Activated CD4-positive, alpha-beta T cell treated with anti-CD3 and anti-CD28 coated beads for 1 hour (primary cell): ENCODE measurements at regions not wholly inside any gene's neighbourhood (a gene's known extent, or its start where the extent isn't known, plus 50 kb on each side); places are given as distances from the start of the nearest gene placed in this dataset.
"Not testable (repeated sequence)": the region's sequence is repeated elsewhere in the genome, so short reads cannot be mapped to it uniquely, and the experiment has no call there.

ENCODE experiments used
- DNase-seq: peaks from one replicate; pipeline ENCODE4 v3.0.0-alpha.2; 2020

DNA sequence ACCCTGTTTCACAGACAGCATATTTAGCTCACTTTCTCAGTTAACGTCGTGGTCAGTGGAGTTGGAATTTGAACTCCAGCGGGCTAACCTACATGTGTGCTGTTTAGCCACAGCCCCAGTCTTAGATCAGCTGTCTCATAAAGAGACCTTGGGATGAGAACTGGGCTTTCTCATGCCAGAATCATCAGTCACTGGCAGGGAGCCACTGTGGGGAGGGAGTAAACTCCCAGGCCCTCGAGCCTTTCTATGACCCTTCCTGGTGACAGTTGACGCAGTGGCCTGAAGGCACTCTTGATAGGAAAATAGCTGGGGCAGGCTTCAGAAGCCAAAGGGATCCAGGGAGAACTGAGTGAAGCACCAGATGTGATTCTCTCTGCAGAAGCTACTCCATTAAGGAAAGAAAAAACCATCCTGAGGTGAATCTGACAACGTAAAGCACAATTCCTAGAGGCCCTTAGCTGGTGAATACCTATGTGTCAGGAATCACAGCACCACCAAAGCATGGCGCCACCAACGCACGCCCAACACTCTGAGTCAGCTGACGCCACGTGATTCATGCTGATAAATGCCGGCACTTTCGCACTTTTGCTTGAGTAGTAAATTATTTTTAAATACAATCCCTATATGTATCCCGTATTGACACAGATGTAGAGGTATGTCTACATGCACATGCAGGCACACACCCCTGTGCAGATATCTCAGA is 279.6 kb upstream of the TMEM132C start:
- DNase-seq: no peak

DNA sequence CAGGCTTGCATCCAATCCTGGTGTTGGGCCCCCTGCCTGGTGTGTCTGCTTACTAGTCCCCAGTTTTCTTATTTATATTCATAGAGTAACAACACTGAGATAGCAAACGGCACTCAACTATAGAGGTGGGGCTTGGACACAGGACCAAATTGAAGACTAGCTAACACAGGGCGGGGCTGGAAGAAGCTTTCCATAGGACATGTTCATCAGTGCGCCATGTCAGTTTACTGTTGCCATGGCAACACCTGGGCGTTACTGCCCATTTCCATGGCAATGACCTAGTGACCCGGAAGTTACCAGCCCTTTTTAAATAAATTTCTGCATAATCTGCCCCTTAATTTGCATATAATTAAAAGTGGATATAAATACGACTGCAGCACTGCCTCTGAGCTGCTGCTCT is 275.5 kb upstream of the TMEM132C start:
- DNase-seq: no peak

DNA sequence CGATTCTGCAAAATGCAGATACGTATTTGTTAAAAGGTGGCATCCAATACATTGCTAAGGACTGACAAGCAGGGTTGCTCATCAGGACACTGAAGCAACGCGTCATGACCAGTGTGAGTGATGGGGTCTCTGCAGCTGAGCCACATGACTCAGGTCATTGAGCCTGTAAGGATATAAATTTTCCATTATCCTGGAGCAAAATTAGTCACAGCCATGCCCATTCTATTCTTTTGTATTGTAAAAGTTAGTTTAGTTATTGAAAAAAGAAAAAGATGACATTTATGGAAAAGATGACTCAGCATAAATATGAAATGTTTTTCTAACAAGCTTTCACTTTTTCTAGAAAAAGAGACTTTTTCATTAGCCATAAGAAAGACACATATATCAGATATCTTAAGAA is 268.0 kb upstream of the TMEM132C start:
- DNase-seq: no peak

DNA sequence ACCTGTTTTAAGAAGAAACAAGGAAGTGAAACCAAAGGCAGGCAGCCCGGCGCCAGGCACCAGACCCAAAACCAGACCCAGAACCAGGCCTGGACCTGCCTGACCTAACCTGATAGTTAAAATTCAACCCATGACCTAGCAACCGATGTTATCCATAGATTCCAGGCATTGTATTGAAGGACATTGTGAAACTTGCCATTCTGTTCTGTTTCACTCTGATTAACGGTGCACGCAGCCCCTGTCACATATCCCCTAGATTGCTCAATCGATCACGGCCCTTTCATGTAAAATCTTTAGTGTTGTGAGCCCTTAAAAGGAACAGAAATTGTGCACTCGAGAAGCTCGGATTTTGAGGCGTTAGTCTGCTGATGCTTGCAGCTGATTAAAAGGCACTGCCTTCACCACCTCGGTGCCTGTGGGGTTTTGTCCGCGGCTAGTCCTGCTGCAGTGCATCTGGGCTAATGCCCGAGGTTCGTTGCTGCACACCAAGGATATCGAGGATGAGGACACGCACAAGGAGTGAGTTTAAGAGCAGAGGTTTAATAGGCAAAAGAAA is 262.5 kb upstream of the TMEM132C start:
- no peak for DNase-seq

DNA sequence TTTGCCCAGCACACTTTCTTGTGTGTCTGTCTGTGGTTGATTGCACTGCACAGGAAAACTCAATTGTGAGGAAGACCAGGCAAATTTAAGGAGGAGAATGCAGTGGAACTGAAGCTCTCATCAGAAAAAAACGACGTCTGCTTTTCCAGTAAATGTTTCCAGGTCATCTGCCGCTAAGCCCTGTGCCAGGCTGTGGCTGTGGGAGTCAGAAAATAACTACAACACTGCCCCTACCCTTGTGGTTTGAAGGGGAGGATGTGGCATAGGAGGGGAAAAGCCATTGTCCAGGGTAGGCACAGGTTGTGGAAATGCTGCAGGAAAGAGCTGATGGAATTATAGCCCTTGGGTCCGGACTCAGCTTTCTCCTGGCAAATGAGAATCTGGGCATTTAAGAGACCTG is 259.7 kb upstream of the TMEM132C start:
- no peak for DNase-seq

DNA sequence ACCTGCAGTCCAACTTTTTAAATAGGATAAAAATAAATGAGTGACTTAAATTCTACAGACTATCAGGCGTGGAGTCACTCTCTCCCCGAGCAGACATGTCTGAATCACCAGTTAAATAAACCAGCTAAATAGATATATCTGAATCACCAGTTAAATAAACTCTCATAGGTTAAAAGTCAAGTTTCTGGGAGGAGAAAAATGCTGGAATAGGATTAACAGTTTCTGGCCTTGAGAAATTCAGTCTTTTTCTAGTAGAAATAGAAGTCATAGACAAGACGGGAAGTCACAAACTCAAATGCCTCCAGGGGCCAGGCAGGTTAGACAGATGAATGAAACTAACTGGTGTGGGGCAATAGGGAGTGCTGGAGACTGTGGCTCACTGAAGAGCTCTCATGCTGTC is 258.6 kb upstream of the TMEM132C start:
- no peak for DNase-seq

DNA sequence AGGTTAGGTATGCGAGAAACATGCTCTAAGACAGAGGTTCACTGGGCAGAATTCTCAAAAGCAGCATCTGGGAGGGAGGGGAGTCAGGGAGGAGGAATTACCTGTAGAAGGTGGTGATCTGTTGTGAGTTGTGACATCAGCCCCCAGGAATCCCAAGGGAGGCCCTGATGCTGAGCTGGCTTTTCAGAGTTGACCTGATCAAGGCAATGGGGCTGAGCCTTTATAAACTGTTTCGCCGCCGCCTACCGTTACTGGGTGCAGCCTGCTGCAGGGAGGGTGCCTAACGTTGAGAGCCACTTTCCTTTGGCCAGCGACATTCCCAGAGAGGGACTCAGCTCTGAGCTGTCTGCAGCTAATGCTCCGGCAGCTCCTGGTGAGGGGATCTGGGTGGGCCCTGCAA is 257.9 kb upstream of the TMEM132C start:
- DNase-seq: no peak

DNA sequence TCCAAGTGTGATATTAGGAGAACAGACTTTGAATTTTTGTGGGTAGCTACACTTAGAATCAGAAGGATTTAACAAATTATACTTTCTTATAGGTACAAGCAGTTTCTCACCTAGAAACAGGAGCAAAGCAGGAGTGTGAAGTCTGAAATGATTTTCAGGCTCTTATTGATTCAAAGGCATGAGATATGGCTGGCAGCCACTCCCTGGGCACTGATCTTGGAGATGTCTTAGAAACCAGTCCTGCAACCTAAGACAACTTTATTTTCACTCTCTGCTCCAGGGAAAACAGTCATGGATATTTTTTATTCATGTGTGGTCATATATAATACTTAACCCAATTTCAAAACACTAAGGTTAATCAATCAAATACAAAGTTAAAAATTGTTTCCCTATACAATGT is 254.9 kb upstream of the TMEM132C start:
- DNase-seq: no peak

DNA sequence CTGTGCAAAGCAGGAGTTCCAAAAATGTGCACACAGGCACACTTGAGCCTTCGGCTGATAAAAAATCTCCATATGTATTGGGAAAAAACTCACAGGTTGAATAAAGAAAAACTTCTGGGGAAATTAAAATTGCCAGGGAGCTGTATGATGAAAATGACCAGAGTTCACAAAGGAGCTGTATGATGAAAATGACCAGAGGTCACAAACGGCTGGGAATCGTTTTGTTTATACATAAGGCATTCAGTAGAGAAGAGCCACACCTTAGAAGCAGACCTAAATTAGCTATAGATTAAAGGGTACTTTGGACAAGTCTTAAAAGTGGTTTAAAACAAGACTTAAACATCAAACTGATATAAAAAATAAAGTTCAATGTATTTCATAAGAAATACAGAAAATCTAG is 251.7 kb upstream of the TMEM132C start:
- DNase-seq: no peak

DNA sequence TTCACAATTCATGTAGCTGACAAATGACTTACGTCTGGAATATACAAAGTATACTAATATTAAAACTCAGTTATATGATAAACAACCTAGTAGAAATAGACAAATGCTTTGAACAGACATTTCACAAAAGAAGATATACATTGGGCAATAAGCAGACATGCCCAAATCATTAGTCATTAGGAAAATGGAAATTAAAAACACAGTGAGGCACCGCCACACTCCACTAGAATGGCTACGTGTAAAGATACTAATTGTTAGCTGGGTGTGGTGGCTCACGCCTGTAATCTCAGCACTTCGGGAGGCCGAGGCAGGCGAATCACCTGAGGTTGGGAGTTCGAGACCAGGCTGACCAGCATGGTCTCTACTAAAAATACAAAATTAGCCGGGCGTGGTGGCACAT is 248.9 kb upstream of the TMEM132C start:
- no peak for DNase-seq

DNA sequence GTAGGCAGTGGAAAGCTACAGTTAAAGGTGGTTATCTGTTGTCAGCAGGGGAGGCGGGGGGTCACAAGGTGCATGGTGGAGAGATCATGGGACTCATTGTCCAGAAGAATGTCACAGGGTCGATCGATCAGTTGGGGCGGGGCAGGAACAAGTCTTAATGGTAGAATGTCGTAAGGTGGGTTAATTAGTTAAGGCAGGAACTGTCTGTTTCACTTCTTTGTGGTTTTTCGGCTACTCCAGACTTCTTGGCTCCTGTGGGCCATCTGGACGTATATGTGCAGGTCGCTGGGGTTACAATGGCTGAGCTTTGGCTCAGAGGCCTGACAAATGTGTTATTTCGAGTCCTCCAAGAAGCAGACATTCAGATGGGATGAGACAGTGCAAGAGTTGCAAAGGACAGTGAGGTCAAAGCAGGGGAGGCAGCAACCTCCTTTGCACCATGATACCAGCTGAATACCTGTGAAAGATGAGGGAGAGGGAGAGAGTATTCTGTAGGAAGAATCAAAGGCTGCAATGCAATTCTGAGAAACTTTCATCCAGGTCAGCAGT is 246.9 kb upstream of the TMEM132C start:
- no peak for DNase-seq

DNA sequence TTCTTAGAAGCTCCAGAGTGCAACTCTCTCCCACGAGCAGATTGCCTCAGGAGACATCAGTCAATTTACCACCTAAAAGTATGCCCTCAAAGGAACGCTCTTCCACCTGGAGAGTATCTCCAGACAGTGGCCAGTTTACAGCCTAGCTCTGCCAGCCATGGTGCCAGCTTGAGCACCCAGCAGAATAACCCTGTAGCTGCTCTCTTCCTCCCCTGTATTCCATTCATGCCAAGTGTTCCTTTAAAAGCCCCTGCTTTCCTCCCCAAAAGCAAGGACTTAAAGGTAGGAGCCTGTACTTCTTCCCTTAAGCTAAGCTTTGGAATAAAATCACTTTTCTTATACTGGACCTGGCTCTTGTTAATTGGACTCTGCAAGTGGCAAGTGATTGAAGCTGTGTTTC is 245.4 kb upstream of the TMEM132C start:
- DNase-seq: no peak

DNA sequence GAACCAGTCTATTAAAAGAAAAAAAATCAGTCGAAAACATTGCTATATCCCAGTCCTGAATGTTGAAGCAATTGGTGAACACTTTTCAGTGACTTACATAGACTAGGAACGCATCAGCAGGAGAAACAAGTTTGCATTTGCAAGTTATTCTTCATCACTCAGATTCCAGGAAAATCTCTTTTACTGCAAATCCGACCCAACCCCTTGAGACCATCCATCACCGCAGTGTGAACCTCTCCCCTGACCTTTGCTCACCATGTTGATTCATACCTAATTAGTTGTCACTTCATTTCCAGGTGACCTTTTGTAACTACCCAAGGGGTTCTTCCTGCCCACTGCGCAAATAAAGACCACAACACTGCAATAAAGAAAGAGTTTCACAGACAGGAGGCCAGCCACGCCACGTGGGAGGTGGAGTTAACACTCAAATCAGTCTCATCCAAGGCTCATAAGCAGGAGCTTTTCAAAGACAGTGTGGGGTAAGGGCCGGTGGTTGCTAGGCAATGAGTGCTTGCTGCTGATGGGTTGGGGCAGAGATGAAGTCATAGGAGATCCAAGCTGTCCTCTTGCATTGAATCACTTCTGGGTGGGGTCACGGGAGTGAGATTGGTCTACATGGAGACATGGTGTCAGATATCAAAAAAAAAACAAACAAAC is 241.3 kb upstream of the TMEM132C start:
- no peak for DNase-seq

DNA sequence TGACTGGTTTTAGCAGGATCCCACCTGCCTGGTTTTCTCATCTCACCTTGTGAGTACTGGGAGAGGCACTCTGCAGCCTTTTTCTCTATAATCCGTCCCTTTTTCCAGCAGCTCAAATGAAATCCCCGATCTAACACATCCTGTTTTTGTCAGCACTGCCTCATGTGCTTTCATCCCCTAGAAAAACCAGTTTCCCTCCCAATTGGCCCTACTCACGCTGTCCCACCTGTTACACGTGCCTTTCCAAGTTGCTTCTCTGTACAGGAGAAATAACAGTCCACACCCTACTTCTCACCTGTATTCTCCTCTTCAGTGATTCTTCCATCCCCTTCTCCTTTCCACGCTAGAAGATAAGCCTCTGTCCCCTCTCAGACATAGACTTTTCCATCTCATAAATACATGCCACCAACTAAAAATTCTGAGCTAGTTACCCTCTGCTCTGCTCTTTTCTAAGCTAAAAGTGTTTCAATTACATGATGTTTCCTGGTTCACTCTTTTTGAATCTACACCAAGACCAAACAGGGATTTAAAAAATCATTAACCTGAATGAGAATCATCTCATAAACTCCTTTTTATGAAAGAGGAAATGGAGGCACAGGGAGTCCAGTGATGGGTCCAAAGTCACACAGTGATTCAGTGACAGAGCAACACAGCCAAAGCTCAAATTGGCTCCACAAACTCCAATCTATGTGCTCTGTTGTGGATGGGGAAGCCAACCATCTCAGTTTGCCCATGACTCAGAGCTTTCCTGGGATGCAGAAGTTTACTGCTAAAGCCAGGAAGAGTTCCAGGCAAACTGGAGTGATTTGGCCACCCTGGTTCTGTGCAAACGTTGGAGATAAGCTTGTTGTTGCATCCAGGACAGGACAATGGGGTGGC is 240.0 kb upstream of the TMEM132C start:
- DNase-seq: no peak

DNA sequence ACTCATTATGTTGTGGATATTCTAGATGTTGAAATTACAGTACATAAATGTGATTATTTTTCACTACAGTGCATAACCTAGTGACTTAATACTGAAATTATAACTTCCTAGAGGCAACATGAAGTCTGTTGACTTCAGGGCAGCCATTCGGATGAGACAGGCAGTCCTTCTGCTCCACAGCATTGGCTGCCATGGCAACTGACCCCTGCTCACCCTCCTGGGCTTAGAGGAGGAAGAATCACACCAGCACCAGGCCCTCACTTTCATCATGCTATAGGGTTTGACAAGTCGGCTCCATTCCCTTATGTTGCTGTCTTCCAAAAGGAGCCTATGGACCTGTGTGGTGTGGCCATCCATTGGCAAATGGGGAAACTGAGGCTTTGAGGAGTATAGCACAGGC is 233.5 kb upstream of the TMEM132C start:
- no peak for DNase-seq

DNA sequence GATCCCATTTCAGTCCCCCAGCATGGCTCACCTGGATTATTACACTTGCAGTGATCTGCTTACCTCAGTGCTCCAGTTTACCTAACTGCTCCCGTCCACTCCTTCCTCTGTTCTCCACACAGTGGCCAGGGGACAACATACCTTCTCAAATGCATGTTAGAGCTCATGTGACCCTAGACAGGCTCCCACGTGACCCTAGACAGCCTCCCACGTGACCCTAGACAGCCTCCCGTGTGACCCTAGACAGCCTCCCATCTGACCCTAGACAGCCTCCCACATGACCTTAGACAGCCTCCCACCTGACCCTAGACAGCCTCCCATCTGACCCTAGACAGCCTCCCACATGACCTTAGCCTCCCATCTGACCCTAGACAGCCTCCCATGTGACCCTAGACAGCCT is 226.0 kb upstream of the TMEM132C start:
- DNase-seq: no peak

DNA sequence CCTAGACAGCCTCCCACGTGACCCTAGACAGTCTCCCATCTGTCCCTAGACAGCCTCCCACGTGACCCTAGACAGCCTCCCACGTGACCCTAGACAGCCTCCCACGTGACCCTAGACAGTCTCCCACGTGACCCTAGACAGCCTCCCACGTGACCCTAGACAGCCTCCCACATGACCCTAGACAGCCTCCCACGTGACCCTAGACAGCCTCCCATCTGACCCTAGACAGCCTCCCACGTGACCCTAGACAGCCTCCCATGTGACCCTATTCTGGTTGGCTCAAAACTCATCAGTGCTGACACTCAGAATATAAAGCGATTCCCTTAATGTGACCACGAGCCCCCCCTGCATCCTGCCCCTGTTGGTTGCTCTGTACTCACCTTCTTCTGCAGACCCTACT is 224.7 kb upstream of the TMEM132C start:
- DNase-seq: not testable (repeated sequence)

DNA sequence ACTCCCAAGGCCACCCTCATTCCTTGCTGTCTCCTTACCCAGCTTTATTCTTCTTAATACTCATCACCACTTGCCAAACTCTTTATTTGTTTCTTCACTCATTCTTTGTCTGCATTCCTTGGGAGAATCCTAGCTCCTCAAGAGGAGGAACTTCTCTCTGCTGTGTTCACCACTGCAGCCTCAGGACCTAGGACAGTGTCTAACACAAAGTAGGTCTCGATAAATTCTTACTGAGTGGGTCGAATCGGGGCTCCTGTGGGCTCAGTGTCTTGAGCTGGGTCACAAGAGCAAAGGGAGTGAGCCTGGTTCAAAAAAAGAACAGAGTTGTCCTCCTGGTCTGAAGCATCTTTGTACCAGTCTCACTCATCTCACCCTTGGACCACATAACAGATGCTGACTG is 224.1 kb upstream of the TMEM132C start:
- no peak for DNase-seq

DNA sequence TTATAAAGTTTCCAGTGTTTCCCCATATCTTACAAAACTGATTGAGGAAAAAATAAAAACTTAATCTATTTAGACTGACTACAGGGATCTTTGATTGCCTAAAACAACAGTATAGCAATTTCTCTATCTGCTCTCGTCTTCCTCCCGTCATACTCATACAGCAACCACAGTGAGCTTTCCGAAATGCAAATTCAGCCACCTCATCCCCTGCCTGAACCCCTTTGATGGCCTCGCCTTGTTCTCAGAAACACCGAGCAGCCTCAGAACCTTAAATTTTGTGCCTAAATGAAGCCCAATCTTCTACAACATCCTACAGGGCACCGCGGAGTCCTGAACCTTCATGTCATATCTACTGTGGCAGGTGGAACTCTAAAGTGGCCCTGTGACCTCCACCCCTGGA is 223.7 kb upstream of the TMEM132C start:
- DNase-seq: no peak

DNA sequence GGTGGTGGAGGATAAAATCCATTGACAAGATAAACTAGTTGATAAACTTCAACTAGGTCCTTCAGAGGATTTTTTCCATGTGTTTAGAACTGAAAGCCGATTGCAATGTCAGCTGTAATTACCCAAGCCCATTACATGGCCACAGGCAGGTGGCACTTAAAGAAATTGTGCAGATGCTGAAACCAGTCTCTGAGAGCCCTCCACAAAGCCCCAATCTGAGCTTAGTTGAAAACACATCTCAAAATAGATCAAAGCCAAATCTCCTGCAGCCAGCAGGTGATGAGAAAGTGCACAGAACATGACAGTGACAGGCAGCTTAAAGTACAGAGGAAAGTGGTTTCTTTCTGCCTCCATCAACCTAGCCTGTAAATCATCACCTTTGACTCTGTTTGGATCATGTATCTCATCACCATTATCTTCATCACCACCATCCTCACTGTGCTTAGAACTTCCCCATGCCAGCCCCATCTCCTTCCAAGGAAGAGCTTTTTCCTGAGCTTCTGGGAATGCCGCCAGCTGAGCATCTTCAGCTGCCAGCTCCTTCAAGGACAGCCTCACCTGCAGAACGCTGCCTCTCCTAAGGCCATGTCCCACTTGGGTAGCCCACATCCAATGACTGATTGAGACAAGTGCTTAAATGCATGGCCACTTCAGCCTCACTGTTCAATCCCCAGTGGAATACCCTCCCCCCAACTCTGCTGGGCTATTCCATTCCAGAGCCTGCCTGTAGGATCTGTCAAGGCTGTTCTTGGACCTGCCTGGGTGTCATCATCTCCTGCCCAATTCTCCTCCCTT is 219.5 kb upstream of the TMEM132C start:
- no peak for DNase-seq

DNA sequence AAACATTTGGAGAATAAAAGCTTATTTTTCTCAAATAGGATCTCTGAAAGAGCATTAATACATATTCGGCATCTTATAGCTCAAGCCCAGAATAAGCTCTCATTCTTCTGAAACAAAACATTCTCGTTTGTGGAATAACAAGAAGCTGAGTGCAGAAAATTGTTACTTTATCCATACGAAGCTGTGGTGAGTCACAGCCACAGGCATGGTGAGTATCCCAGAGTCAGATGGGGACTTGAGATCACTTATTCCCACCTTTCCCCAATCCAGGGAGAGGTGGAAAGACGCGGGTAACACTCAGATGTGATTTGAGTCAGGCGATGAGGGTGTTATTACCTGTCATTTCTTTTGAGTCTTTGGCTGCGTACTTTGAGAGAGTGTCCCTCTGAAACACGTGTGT is 214.6 kb upstream of the TMEM132C start:
- no peak for DNase-seq

DNA sequence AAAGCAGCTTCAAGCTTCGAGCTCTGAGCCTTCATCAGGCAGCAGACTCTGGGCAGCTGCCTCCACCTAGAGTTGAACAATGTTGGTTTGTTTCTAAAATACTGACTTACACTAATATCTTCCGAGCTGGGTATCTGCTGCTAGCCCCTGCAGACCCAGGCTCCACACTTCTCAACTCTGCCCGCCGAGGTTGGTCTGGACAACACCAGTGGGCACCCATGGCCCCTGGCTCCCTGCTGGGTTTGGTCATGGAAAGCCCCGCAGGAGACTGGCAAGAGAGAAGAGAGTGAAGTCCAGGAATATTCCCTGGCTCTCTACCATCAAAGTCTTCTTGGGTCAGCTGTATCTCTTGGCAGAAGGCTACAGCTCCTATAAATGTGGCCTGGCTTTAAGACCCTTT is 214.2 kb upstream of the TMEM132C start:
- no peak for DNase-seq

DNA sequence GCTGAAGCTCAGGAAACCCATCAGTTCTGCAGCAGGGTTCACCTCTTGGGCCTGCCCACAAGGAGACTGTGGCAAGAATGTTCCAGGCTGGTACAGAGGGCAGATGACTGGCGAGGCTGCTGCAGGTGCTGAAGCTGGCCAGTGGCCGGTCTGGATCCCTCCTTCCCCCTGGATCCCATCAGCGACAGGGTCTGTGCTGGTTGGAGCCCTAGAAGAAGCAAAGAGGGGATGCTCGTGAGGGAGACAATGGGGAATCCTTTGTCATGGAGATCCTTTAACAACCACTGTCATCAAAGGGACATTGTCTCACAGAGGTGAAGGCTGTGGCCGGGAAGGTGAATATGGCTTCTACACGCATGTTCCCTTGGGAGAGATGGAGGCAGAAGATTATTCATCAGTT is 211.4 kb upstream of the TMEM132C start:
- no peak for DNase-seq
